GM12878 (cell line): ENCODE measurements at regions not wholly inside any gene's neighbourhood (a gene's known extent, or its start where the extent isn't known, plus 50 kb on each side); places are given as distances from the start of the nearest gene placed in this dataset.

Experiments
- ATAC-seq: fragments of 200-7000 bp; cut with Tn5 transposase; 3 replicates; pipeline ENCODE4 v1.9.1; 2020; ENCODE audit warnings: mild to moderate bottlenecking, moderate library complexity
- BruUV-seq: library from RNA; stranded (reverse); fragments of 400-500 nt; replicated peaks from 2 replicates; lab custom pipeline; 2021; lab: Mats Ljungman, UMichigan
- CTCF ChIA-PET: fragments of 300-600 bp; sonication (Branson Sonifier 250); formaldehyde crosslinking; extraction: SDS; loops from one replicate; lab custom pipeline; 2021; ENCODE audit warnings: inconsistent platforms; lab: Yijun Ruan, JAX
- POLR2A ChIA-PET: fragments of 350-600 bp; formaldehyde crosslinking; extraction: SDS; loops from one replicate; lab custom pipeline; 2021; ENCODE audit warnings: inconsistent platforms; lab: Charles Lee
- RAD21 ChIA-PET: fragments of 300-600 bp; sonication (Branson Sonifier 250); formaldehyde crosslinking; loops from one replicate; lab custom pipeline; 2023; ENCODE audit warnings: antibody characterized with exemption; ENCODE audit not compliant: unreplicated experiment; lab: Charles Lee
- SMC1A ChIA-PET: fragments of 300-600 bp; sonication (Branson Sonifier 250); formaldehyde crosslinking; loops from one replicate; lab custom pipeline; 2023; ENCODE audit not compliant: unreplicated experiment, uncharacterized antibody; lab: Charles Lee
- DNase-seq: peaks from one replicate; pipeline ENCODE4 v3.0.0-alpha.2; 2011; ENCODE audit warnings: low read depth, low spot score
- FAIRE-seq: peaks from 3 replicates; lab custom pipeline; 2011; peaks lifted over from hg19 to GRCh38; lab: Jason Lieb, UNC
- H2AFZ ChIP-seq: 2 replicates; pipeline ENCODE4 v1.6.0; 2011; ENCODE audit warnings: low read depth, low read length, control low read depth; ENCODE audit not compliant: control insufficient read depth
- H3K27ac ChIP-seq: 2 replicates; pipeline ENCODE4 v1.5.1; 2011; ENCODE audit warnings: control low read depth; ENCODE audit not compliant: control insufficient read depth, insufficient read depth
- H3K27me3 ChIP-seq, 2 experiments: replicated peaks in 1 of 2; 2 replicates each; pipeline versions ENCODE4 v1.6.0 to v1.6.1; 2011; ENCODE audit warnings: low read length in 1 of 2; ENCODE audit not compliant: control insufficient read depth in 2 of 2, insufficient read depth in 2 of 2
- H3K36me3 ChIP-seq, 2 experiments: 2 replicates each; pipeline ENCODE4 v1.5.1; 2011; ENCODE audit warnings: low read length in 1 of 2; ENCODE audit not compliant: control insufficient read depth in 2 of 2, insufficient read depth in 2 of 2
- H3K4me1 ChIP-seq: 2 replicates; pipeline ENCODE4 v1.6.1; 2011; ENCODE audit warnings: mild to moderate bottlenecking, low read length, moderate library complexity, mixed read lengths; ENCODE audit not compliant: control insufficient read depth, insufficient read depth
- H3K4me2 ChIP-seq: 2 replicates; pipeline ENCODE4 v1.6.0; 2011; ENCODE audit warnings: control low read depth; ENCODE audit not compliant: control insufficient read depth, insufficient read depth
- H3K4me3 ChIP-seq: fragments of 200-600 bp; sonication (generic); 2 replicates; pipeline ENCODE4 v1.5.1; 2016
- H3K79me2 ChIP-seq: 2 replicates; pipeline ENCODE4 v1.6.0; 2011; ENCODE audit warnings: low read length; ENCODE audit not compliant: control insufficient read depth, insufficient read depth
- H3K9ac ChIP-seq: 2 replicates; pipeline ENCODE4 v1.8.0; 2011; ENCODE audit warnings: low read length, control low read depth, mixed read lengths; ENCODE audit not compliant: control insufficient read depth, insufficient read depth
- H3K9me3 ChIP-seq: replicated peaks from 3 replicates; pipeline ENCODE4 v1.5.1; 2011; ENCODE audit warnings: mild to moderate bottlenecking, low read length; ENCODE audit not compliant: control insufficient read depth, insufficient read depth
- H4K20me1 ChIP-seq: 2 replicates; pipeline ENCODE4 v1.6.0; 2011; ENCODE audit not compliant: control insufficient read depth, insufficient read depth
- ASH2L ChIP-seq: fragments of 300-600, 200-600 bp; sonication (generic); IDR thresholded peaks from 2 replicates; pipeline ENCODE4 v1.6.1; 2017; ENCODE audit warnings: low read depth, mild to moderate bottlenecking, borderline replicate concordance
- BCLAF1 ChIP-seq: fragments of 450-650 bp; IDR thresholded peaks from 2 replicates; pipeline ENCODE4 v1.6.1; 2017; ENCODE audit warnings: antibody characterized with exemption, mild to moderate bottlenecking, moderate library complexity
- SMC3 ChIP-seq: IDR thresholded peaks from 2 replicates; pipeline ENCODE4 v1.6.1; 2011; ENCODE audit warnings: low read length, improper control_type of control experiment, borderline replicate concordance
- ZSCAN29 ChIP-seq: fragments of 450-650 bp; IDR thresholded peaks from 2 replicates; pipeline ENCODE4 v1.6.1; 2017; ENCODE audit warnings: mild to moderate bottlenecking, moderate library complexity
- ZZZ3 ChIP-seq: IDR thresholded peaks from 2 replicates; pipeline ENCODE4 v1.6.1; 2011; ENCODE audit warnings: low read depth; ENCODE audit not compliant: control insufficient read depth, insufficient read length
- WGBS: methylation state at CpG from one replicate; pipeline ENCODE4 v1.1.6; 2016; ENCODE audit warnings: low lambda C conversion rate; ENCODE audit not compliant: insufficient replicate concordance, insufficient coverage; ENCODE audit errors: missing lambda C conversion rate; 5-methylcytosine and 5-hydroxymethylcytosine counted together
- in situ Hi-C: fragments of 300-500 bp; cut with MboI; formaldehyde crosslinking; loops from 9 replicates; pipeline ENCODE4 v1.14.3; 2018; ENCODE audit warnings: mixed read lengths
- intact Hi-C: fragments of 100-400 bp; cut with micrococcal nuclease; formaldehyde crosslinking; loops from one replicate; pipeline ENCODE4 v1.14.2; 2022; ENCODE audit not compliant: unreplicated experiment
- TF ChIP-seq, protein P1 (sequence below): fragments of 450-650 bp; IDR thresholded peaks from 2 replicates; pipeline ENCODE4 v1.6.1; 2017; ENCODE audit warnings: mild to moderate bottlenecking, low read depth, inconsistent platforms; ENCODE audit not compliant: poor library complexity, severe bottlenecking
- TF ChIP-seq, protein P2 (sequence below): fragments of 450-650 bp; formaldehyde crosslinking; IDR thresholded peaks from 2 replicates; pipeline ENCODE4 v1.4.0; 2020; ENCODE audit warnings: mild to moderate bottlenecking, moderate library complexity

DNA sequence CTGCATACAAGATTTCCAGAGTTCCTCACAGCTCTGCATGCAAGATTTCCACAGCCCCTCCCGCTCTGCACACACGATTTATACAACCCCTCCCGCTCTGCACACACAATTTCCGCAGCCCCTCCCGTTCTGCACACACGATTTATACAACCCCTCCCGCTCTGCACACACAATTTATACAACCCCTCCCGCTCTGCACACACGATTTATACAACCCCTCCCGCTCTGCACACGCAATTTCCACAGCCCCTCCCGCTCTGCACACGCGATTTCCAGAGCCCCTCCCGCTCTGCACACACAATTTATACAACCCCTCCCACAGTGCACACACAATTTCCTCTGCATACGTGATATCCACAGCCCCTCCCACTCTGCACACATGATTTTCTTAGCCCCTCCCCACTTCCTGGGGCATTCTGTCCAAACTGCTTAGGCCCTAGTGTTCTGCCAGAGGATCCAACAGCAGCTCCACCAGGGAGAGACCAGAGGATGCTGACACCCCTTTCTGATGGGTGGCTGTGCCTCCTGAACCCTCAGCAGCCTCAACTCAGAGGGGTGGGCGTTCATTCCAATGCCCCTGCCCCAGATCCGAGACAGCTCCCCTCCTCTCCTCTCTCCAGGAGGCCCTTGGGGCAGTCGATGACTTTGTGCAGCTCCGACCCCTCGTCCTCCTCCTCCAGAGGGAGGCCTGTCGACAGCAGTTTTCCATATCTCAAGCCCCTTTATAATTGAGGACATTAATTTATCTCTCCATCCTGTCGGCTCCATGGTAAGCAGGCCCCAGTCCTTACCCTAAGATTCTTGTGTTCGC, 671.7 kb downstream of the BRD1 start (continued):
- TF ChIP-seq, protein P1, sequence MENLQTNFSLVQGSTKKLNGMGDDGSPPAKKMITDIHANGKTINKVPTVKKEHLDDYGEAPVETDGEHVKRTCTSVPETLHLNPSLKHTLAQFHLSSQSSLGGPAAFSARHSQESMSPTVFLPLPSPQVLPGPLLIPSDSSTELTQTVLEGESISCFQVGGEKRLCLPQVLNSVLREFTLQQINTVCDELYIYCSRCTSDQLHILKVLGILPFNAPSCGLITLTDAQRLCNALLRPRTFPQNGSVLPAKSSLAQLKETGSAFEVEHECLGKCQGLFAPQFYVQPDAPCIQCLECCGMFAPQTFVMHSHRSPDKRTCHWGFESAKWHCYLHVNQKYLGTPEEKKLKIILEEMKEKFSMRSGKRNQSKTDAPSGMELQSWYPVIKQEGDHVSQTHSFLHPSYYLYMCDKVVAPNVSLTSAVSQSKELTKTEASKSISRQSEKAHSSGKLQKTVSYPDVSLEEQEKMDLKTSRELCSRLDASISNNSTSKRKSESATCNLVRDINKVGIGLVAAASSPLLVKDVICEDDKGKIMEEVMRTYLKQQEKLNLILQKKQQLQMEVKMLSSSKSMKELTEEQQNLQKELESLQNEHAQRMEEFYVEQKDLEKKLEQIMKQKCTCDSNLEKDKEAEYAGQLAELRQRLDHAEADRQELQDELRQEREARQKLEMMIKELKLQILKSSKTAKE: no peak
- TF ChIP-seq BCLAF1: no peak

DNA sequence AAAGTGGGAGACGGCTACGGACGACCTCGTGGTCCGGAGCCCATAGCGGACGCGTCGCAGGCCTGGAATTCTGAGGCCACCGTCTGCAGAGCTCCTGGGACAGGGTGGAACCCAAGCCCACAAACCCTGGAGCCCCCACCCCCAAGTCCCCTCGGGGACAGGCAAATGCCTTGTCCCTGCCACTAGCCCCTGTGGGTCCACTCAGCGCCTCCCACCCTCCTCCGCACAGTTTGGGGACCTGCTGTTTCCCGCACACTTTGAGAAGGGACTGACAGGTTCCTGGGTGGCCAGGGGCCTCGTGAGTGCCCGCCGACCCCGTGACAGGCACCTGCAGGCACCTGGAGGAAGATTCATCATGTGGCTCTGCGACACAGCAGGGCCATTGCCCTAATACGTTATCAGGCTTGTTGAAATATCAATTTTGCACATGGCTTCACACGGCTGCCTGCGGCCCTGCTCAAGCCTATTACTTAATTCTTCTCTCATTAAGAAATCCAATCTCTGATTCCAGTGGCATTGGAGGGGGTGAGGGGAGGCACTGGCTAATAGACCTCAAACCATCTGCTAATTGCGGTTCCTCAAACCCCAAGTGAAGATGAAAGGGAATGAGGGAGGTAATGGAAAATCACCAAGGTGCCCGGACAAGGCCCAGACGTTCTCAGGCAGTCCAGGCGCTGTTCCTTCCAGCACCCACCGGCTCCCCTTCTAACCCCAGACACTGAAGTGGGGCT, 672.5 kb downstream of the BRD1 start:
- Histone ChIP-seq H3K27ac (no peak overlapping the region), H3K4me1 (no peaks in the 10 kb centered on the region), H3K27me3 (no peaks in the 10 kb centered on the region), H3K4me3 (no peak overlapping the region), H3K79me2 (no peaks in the 10 kb centered on the region), H3K9ac (no peak overlapping the region), H2AFZ (no peak overlapping the region), H3K36me3 (no peaks in the 10 kb centered on the region), H3K9me3 (no peaks in the 10 kb centered on the region; the same call in 2 of the 3 replicates), H4K20me1 (no peaks in the 10 kb centered on the region), H3K4me2 (no peak overlapping the region)
- ATAC-seq: no peak
- RAD21 ChIA-PET: no interaction called here
- CTCF ChIA-PET: no interaction called here
- intact Hi-C loops: no loop called here
- FAIRE-seq: no peak
- SMC1A ChIA-PET: no interaction called here
- BruUV-seq: no TSS peak
- 65% methylated on average over 27 of the region's 27 CpGs for WGBS
- POLR2A ChIA-PET: no interaction called here
- in situ Hi-C loops: loop anchor here (25.0 kb wide), 1 partner anchor 93 kb away; no protein-coding TSS in a partner anchor
- no peak for DNase-seq
- TF ChIP-seq ZSCAN29 (no peak), ASH2L (no peak), ZZZ3 (no peak), SMC3 (no peak)
- TF ChIP-seq, protein P2, sequence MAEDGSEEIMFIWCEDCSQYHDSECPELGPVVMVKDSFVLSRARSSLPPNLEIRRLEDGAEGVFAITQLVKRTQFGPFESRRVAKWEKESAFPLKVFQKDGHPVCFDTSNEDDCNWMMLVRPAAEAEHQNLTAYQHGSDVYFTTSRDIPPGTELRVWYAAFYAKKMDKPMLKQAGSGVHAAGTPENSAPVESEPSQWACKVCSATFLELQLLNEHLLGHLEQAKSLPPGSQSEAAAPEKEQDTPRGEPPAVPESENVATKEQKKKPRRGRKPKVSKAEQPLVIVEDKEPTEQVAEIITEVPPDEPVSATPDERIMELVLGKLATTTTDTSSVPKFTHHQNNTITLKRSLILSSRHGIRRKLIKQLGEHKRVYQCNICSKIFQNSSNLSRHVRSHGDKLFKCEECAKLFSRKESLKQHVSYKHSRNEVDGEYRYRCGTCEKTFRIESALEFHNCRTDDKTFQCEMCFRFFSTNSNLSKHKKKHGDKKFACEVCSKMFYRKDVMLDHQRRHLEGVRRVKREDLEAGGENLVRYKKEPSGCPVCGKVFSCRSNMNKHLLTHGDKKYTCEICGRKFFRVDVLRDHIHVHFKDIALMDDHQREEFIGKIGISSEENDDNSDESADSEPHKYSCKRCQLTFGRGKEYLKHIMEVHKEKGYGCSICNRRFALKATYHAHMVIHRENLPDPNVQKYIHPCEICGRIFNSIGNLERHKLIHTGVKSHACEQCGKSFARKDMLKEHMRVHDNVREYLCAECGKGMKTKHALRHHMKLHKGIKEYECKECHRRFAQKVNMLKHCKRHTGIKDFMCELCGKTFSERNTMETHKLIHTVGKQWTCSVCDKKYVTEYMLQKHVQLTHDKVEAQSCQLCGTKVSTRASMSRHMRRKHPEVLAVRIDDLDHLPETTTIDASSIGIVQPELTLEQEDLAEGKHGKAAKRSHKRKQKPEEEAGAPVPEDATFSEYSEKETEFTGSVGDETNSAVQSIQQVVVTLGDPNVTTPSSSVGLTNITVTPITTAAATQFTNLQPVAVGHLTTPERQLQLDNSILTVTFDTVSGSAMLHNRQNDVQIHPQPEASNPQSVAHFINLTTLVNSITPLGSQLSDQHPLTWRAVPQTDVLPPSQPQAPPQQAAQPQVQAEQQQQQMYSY (CRISPR knock-in tag): no peak
